HG02973 (cell line): ENCODE measurements at regions not wholly inside any gene's neighbourhood (a gene's known extent, or its start where the extent isn't known, plus 50 kb on each side); places are given as distances from the start of the nearest gene placed in this dataset.
"Not testable (repeated sequence)": the region's sequence is repeated elsewhere in the genome, so short reads cannot be mapped to it uniquely, and the experiment has no call there.

Experiments used
- ATAC-seq: cut with Tn5 transposase; IDR thresholded peaks from one replicate; pipeline ENCODE4 v1.9.1; 2021; ENCODE audit warnings: moderate library complexity; ENCODE audit not compliant: unreplicated experiment

GRCh38 chr5:176134529-176135223, 103.5 kb upstream of the SIMC1 start:
- ATAC-seq, result no peak

- ATAC-seq, result peak; percentile 53
These were observed 98.1 kb upstream of the SIMC1 start for GRCh38 chr5:176140138-176140537.

GRCh38 chr5:176144508-176144907, 93.7 kb upstream of the SIMC1 start:
- ATAC-seq, result no peak

- not testable (repeated sequence) for ATAC-seq
These were observed 88.3 kb upstream of the SIMC1 start for GRCh38 chr5:176149948-176150347.

- ATAC-seq, result no peak
These were observed 86.9 kb upstream of the SIMC1 start for GRCh38 chr5:176151281-176151680.

GRCh38 chr5:176152191-176152929, 85.9 kb upstream of the SIMC1 start:
- no peak for ATAC-seq

- no peak for ATAC-seq
These were observed 85.3 kb upstream of the SIMC1 start for GRCh38 chr5:176152930-176153311.

- no peak for ATAC-seq
These were observed 84.5 kb upstream of the SIMC1 start for GRCh38 chr5:176153741-176154140.

- ATAC-seq, result no peak
These were observed 83.4 kb upstream of the SIMC1 start for GRCh38 chr5:176154821-176155220.

- ATAC-seq, result no peak
These were observed 82.3 kb upstream of the SIMC1 start for GRCh38 chr5:176155922-176156359.

GRCh38 chr5:176157656-176158055, 80.6 kb upstream of the SIMC1 start:
- ATAC-seq, result no peak

GRCh38 chr5:176161431-176161830, 76.8 kb upstream of the SIMC1 start:
- ATAC-seq, result no peak

- no peak for ATAC-seq
These were observed 76.0 kb upstream of the SIMC1 start for GRCh38 chr5:176162198-176162597.

GRCh38 chr5:176162888-176163287, 75.3 kb upstream of the SIMC1 start:
- ATAC-seq, result no peak

- ATAC-seq, result no peak
These were observed 71.8 kb upstream of the SIMC1 start for GRCh38 chr5:176166427-176166826.

- no peak for ATAC-seq
These were observed 70.4 kb upstream of the SIMC1 start for GRCh38 chr5:176167800-176168199.

- no peak for ATAC-seq
These were observed 68.7 kb upstream of the SIMC1 start for GRCh38 chr5:176169393-176170063.

GRCh38 chr5:176170084-176170483, 68.1 kb upstream of the SIMC1 start:
- no peak for ATAC-seq

GRCh38 chr5:176171171-176171760, 67.0 kb upstream of the SIMC1 start:
- no peak for ATAC-seq

- no peak for ATAC-seq
These were observed 66.0 kb upstream of the SIMC1 start for GRCh38 chr5:176172246-176172645.

GRCh38 chr5:176173647-176174046, 64.6 kb upstream of the SIMC1 start:
- no peak for ATAC-seq
